HL-60 (cell line): ENCODE measurements at regions not wholly inside any gene's neighbourhood (a gene's known extent, or its start where the extent isn't known, plus 50 kb on each side); places are given as distances from the start of the nearest gene placed in this dataset.

ENCODE experiments used
- CTCF ChIP-seq: IDR thresholded peaks from one replicate; pipeline ENCODE4 v1.5.1; 2011; ENCODE audit warnings: low read length, control low read depth, inconsistent platforms; ENCODE audit not compliant: insufficient read depth
- GABPA ChIP-seq: IDR thresholded peaks from 2 replicates; pipeline ENCODE4 v1.6.1; 2012; ENCODE audit warnings: low read depth
- POLR2AphosphoS5 ChIP-seq: IDR thresholded peaks from 2 replicates; pipeline ENCODE4 v1.6.1; 2012; ENCODE audit warnings: low read depth
- SPI1 ChIP-seq: IDR thresholded peaks from 2 replicates; pipeline ENCODE4 v1.6.1; 2012; ENCODE audit warnings: low read depth, mild to moderate bottlenecking, borderline replicate concordance
- TF ChIP-seq, protein P1 (sequence below): IDR thresholded peaks from 2 replicates; pipeline ENCODE4 v1.6.1; 2012; ENCODE audit warnings: low read depth; ENCODE audit not compliant: insufficient replicate concordance

- no peak for TF ChIP-seq CTCF
- TF ChIP-seq POLR2AphosphoS5, result no peak
- TF ChIP-seq, protein P1, sequence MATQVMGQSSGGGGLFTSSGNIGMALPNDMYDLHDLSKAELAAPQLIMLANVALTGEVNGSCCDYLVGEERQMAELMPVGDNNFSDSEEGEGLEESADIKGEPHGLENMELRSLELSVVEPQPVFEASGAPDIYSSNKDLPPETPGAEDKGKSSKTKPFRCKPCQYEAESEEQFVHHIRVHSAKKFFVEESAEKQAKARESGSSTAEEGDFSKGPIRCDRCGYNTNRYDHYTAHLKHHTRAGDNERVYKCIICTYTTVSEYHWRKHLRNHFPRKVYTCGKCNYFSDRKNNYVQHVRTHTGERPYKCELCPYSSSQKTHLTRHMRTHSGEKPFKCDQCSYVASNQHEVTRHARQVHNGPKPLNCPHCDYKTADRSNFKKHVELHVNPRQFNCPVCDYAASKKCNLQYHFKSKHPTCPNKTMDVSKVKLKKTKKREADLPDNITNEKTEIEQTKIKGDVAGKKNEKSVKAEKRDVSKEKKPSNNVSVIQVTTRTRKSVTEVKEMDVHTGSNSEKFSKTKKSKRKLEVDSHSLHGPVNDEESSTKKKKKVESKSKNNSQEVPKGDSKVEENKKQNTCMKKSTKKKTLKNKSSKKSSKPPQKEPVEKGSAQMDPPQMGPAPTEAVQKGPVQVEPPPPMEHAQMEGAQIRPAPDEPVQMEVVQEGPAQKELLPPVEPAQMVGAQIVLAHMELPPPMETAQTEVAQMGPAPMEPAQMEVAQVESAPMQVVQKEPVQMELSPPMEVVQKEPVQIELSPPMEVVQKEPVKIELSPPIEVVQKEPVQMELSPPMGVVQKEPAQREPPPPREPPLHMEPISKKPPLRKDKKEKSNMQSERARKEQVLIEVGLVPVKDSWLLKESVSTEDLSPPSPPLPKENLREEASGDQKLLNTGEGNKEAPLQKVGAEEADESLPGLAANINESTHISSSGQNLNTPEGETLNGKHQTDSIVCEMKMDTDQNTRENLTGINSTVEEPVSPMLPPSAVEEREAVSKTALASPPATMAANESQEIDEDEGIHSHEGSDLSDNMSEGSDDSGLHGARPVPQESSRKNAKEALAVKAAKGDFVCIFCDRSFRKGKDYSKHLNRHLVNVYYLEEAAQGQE, result no peak
- no peak for TF ChIP-seq GABPA
- no peak for TF ChIP-seq SPI1
Measured at GRCh38 chr3:174620855-174621472, 238.2 kb upstream of the NAALADL2 start.
